RWPE1 (cell line): ENCODE measurements at regions not wholly inside any gene's neighbourhood (a gene's known extent, or its start where the extent isn't known, plus 50 kb on each side); places are given as distances from the start of the nearest gene placed in this dataset.

ENCODE experiments used
- CTCF ChIA-PET: fragments of 350-600 bp; sonication (Branson Sonifier 250); formaldehyde crosslinking; extraction: SDS; loops from one replicate; lab custom pipeline; 2021; lab: Yijun Ruan, JAX
- POLR2A ChIA-PET: fragments of 400-600 bp; formaldehyde crosslinking; extraction: SDS; loops from one replicate; lab custom pipeline; 2020; ENCODE audit warnings: antibody characterized with exemption; ENCODE audit not compliant: low non-redundant PET; lab: Yijun Ruan, JAX
- DNase-seq: peaks from one replicate; pipeline ENCODE4 v3.0.0; 2012; ENCODE audit warnings: low spot score
- H3K27ac ChIP-seq: fragments of 450-650 bp; 2 replicates; pipeline ENCODE4 v1.5.1; 2017
- CTCF ChIP-seq: fragments of 450-650 bp; conservative IDR thresholded peaks from 2 replicates; pipeline ENCODE4 v1.5.1; 2017; ENCODE audit warnings: low read depth, mild to moderate bottlenecking

GRCh38 chr1:164131949-164132348, 427.0 kb upstream of the PBX1 start:
- DNase-seq = no peak
- POLR2A ChIA-PET = no interaction called here
- no peak overlapping the region for H3K27ac ChIP-seq
- CTCF ChIA-PET = no interaction called here
- no peak for TF ChIP-seq CTCF

- no peak overlapping the region for H3K27ac ChIP-seq
- DNase-seq = no peak
- CTCF ChIA-PET = no interaction called here
These were observed 421.6 kb upstream of the PBX1 start for GRCh38 chr1:164137273-164137925.

GRCh38 chr1:164141797-164142196, 417.2 kb upstream of the PBX1 start:
- no peak overlapping the region for H3K27ac ChIP-seq
- TF ChIP-seq CTCF = no peak

More at GRCh38 chr1:164137273-164137925, 421.6 kb upstream of the PBX1 start:
- POLR2A ChIA-PET = no interaction called here
- TF ChIP-seq CTCF = no peak

GRCh38 chr1:164154622-164155021, 404.4 kb upstream of the PBX1 start:
- H3K27ac ChIP-seq = no peak overlapping the region
- DNase-seq = no peak
- ChIA-PET CTCF (interaction anchor here (0.5 kb wide), 2 partner anchors 29 to 1298 kb away, joined by 3 read pairs; no protein-coding TSS in a partner anchor), POLR2A (no interaction called here)
- TF ChIP-seq CTCF = no peak

More at GRCh38 chr1:164141797-164142196, 417.2 kb upstream of the PBX1 start:
- no peak for DNase-seq
- POLR2A ChIA-PET = no interaction called here
- CTCF ChIA-PET = interaction anchor here (0.7 kb wide), 1 partner anchor 66 kb away, joined by 5 read pairs; no protein-coding TSS in a partner anchor

GRCh38 chr1:164155347-164155746, 403.6 kb upstream of the PBX1 start:
- no peak for DNase-seq
- no peak for TF ChIP-seq CTCF
- no peak overlapping the region for H3K27ac ChIP-seq
- CTCF ChIA-PET = interaction anchor here (0.5 kb wide), 1 partner anchor 28 kb away, joined by 3 read pairs; no protein-coding TSS in a partner anchor
- POLR2A ChIA-PET = no interaction called here

GRCh38 chr1:164163289-164163849, 395.6 kb upstream of the PBX1 start:
- CTCF ChIA-PET = no interaction called here

More at GRCh38 chr1:164163289-164163849, 395.6 kb upstream of the PBX1 start:
- no peak overlapping the region for H3K27ac ChIP-seq
- POLR2A ChIA-PET = no interaction called here
- TF ChIP-seq CTCF = no peak
- DNase-seq = no peak
